ENCODE measurements at regions not wholly inside any gene's neighbourhood (a gene's known extent, or its start where the extent isn't known, plus 50 kb on each side); places are given as distances from the start of the nearest gene placed in this dataset.

GRCh38 chr1:243946253-243946652, 96.2 kb upstream of the AKT3 start:
- DNase-seq: no peak
- Histone ChIP-seq H3K27me3 (ENCODE audit: control insufficient read depth, insufficient read depth, low read length) (no peaks in the 10 kb centered on the region; the same call in 1 of the 2 replicates), H4K5ac (ENCODE audit: low read depth, low read length) (no peak overlapping the region), H4K91ac (ENCODE audit: insufficient read depth, low read depth, low read length) (no peak overlapping the region), H3K14ac (replicated peaks; ENCODE audit: low read depth, low read length) (no peak overlapping the region), H3K18ac (ENCODE audit: low read depth, low read length) (no peak overlapping the region), H3K9ac (ENCODE audit: low read depth, low read length) (no peak overlapping the region), H2AK5ac (ENCODE audit: low read depth, low read length) (no peak overlapping the region), H3K4me2 (ENCODE audit: low read depth, low read length) (no peak overlapping the region), H3K56ac (ENCODE audit: extremely low read depth, insufficient read depth, low read length) (no peak overlapping the region), H2AK9ac (replicated peaks; ENCODE audit: low read depth, low read length, poor library complexity) (no peak overlapping the region), H3K23ac (ENCODE audit: low read depth, low read length) (no peak overlapping the region), H2BK15ac (ENCODE audit: low read depth, low read length) (no peak overlapping the region), H3K4ac (ENCODE audit: low read depth, low read length) (no peak overlapping the region), H2BK120ac (ENCODE audit: low read depth, low read length) (no peak overlapping the region), H2BK20ac (ENCODE audit: low read depth, low read length) (no peak overlapping the region), H3K9me3 (ENCODE audit: control insufficient read depth, insufficient read depth, low read length) (no peaks in the 10 kb centered on the region), H3K4me1 (ENCODE audit: control insufficient read depth, insufficient read depth, low read length) (no peaks in the 10 kb centered on the region; the same call in 1 of the 2 replicates), H4K8ac (ENCODE audit: low read depth in 2 of 2, low read length in 2 of 2) (no peak overlapping the region), H3K27ac (ENCODE audit: insufficient read depth, low read length) (no peak overlapping the region), H2AFZ (replicated peaks; ENCODE audit: low read length, poor library complexity) (no peak overlapping the region), H2BK5ac (ENCODE audit: low read depth, low read length, poor library complexity, severe bottlenecking) (no peak overlapping the region), H3K36me3 (ENCODE audit: control insufficient read depth, insufficient read depth, low read length) (no peaks in the 10 kb centered on the region), H3K79me1 (ENCODE audit: low read depth in 1 of 2, low read length in 2 of 2) (no peaks in the 10 kb centered on the region), H3K4me3 (ENCODE audit: insufficient read depth, low read depth, low read length) (no peak overlapping the region), H4K20me1 (ENCODE audit: insufficient read depth, low read length) (no peaks in the 10 kb centered on the region), H3K9me1 (ENCODE audit: insufficient read depth, low read length) (no peaks in the 10 kb centered on the region; the same call in 1 of the 2 replicates)
- TF ChIP-seq CHD1 (IDR thresholded peaks at IDR 0.05; ENCODE audit: low read depth, low read length) (no peak), RFX5 (IDR thresholded peaks at IDR 0.05; ENCODE audit: low read depth, low read length) (no peak), NFE2L2 (IDR thresholded peaks at IDR 0.05; ENCODE audit: low read depth, low read length) (no peak)
- TF ChIP-seq, protein P1, sequence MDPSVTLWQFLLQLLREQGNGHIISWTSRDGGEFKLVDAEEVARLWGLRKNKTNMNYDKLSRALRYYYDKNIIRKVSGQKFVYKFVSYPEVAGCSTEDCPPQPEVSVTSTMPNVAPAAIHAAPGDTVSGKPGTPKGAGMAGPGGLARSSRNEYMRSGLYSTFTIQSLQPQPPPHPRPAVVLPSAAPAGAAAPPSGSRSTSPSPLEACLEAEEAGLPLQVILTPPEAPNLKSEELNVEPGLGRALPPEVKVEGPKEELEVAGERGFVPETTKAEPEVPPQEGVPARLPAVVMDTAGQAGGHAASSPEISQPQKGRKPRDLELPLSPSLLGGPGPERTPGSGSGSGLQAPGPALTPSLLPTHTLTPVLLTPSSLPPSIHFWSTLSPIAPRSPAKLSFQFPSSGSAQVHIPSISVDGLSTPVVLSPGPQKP (IDR thresholded peaks at IDR 0.05; ENCODE audit: borderline replicate concordance, low read depth, low read length): no peak
- POLR2A ChIA-PET (ENCODE audit: unreplicated experiment): no interaction called here
- in situ Hi-C loops (cut with MboI; ENCODE audit: low sequenced_read_pairs) (no loop called here), dilution Hi-C loops (cut with HindIII; ENCODE audit: low sequenced_read_pairs, unreplicated experiment) (no loop called here), intact Hi-C loops (cut with micrococcal nuclease) (no loop called here)
- ATAC-seq (ENCODE audit: low read depth): no peak
- BruUV-seq (replicated peaks): no TSS peak
- CTCF ChIA-PET: no interaction called here
- 52% methylated on average over 4 of the region's 7 CpGs; no CpG with 5 or more reads in 1 of the 2 experiments for WGBS, 2 experiments (ENCODE audit: extremely low coverage in 2 of 2, insufficient read length in 1 of 2)
